Activated CD4-positive, alpha-beta T cell treated with anti-CD3 and anti-CD28 coated beads, Interleukin-2, amount 10 ng/mL, durations not matched to agents 7 days and 5 days (primary cell): ENCODE measurements at regions not wholly inside any gene's neighbourhood (a gene's known extent, or its start where the extent isn't known, plus 50 kb on each side); places are given as distances from the start of the nearest gene placed in this dataset.

Experiments
- CTCF ChIA-PET: fragments of 350-600 bp; sonication (Branson Sonifier 250); formaldehyde crosslinking; loops from one replicate; lab custom pipeline; 2021; ENCODE audit warnings: antibody characterized with exemption; lab: Charles Lee
- POLR2A ChIA-PET: fragments of 350-600 bp; sonication (Branson Sonifier 250); formaldehyde crosslinking; loops from one replicate; lab custom pipeline; 2021; ENCODE audit warnings: antibody characterized with exemption; lab: Charles Lee
- DNase-seq: peaks from one replicate; pipeline ENCODE4 v3.0.0-alpha.2; 2020
- H3K27ac Mint-ChIP-seq: one replicate; pipeline ENCODE4 v1.8.0; 2021; ENCODE audit warnings: mild to moderate bottlenecking, moderate library complexity, mixed read lengths
- H3K27me3 Mint-ChIP-seq: one replicate; pipeline ENCODE4 v1.8.0; 2021; ENCODE audit warnings: mixed read lengths
- H3K36me3 Mint-ChIP-seq: one replicate; pipeline ENCODE4 v1.8.0; 2021; ENCODE audit warnings: low read depth, mixed read lengths
- H3K4me1 Mint-ChIP-seq: one replicate; pipeline ENCODE4 v1.8.0; 2021; ENCODE audit warnings: mixed read lengths
- H3K4me3 Mint-ChIP-seq: one replicate; pipeline ENCODE4 v1.8.0; 2021; ENCODE audit warnings: mild to moderate bottlenecking, moderate library complexity, mixed read lengths
- H3K9me3 Mint-ChIP-seq: one replicate; pipeline ENCODE4 v1.8.0; 2021; ENCODE audit warnings: mixed read lengths

- no peak overlapping the region for H3K4me3 Mint-ChIP-seq
- CTCF ChIA-PET = no interaction called here
- no peaks in the 10 kb centered on the region for H3K4me1 Mint-ChIP-seq
- H3K36me3 Mint-ChIP-seq = no peaks in the 10 kb centered on the region
- H3K9me3 Mint-ChIP-seq = no peaks in the 10 kb centered on the region
- H3K27ac Mint-ChIP-seq = no peak overlapping the region
- H3K27me3 Mint-ChIP-seq = no peaks in the 10 kb centered on the region
- DNase-seq = no peak
- POLR2A ChIA-PET = no interaction called here
These were observed 133.9 kb upstream of the PTPRT start for GRCh38 chr20:43323592-43323991.

- CTCF ChIA-PET = no interaction called here
- Mint-ChIP-seq H3K4me1 (no peaks in the 10 kb centered on the region), H3K36me3 (no peaks in the 10 kb centered on the region), H3K4me3 (no peak overlapping the region), H3K9me3 (no peaks in the 10 kb centered on the region), H3K27ac (no peak overlapping the region), H3K27me3 (no peaks in the 10 kb centered on the region)
- no peak for DNase-seq
- POLR2A ChIA-PET = no interaction called here
These were observed 133.1 kb upstream of the PTPRT start for GRCh38 chr20:43322851-43323250.

- H3K27me3 Mint-ChIP-seq = no peaks in the 10 kb centered on the region
- no peak overlapping the region for H3K4me3 Mint-ChIP-seq
- H3K9me3 Mint-ChIP-seq = no peaks in the 10 kb centered on the region
- DNase-seq = no peak
- no peaks in the 10 kb centered on the region for H3K36me3 Mint-ChIP-seq
- no peak overlapping the region for H3K27ac Mint-ChIP-seq
- POLR2A ChIA-PET = no interaction called here
- CTCF ChIA-PET = no interaction called here
- H3K4me1 Mint-ChIP-seq = no peaks in the 10 kb centered on the region
These were observed 130.8 kb upstream of the PTPRT start for GRCh38 chr20:43320536-43320935.

- no peaks in the 10 kb centered on the region for H3K9me3 Mint-ChIP-seq
- POLR2A ChIA-PET = no interaction called here
These were observed 129.1 kb upstream of the PTPRT start for GRCh38 chr20:43318755-43319297.

GRCh38 chr20:43316271-43316670 lies 126.6 kb upstream of the PTPRT start:
- no peak for DNase-seq
- no peak overlapping the region for H3K4me3 Mint-ChIP-seq
- no peaks in the 10 kb centered on the region for H3K4me1 Mint-ChIP-seq
- H3K27me3 Mint-ChIP-seq = no peaks in the 10 kb centered on the region
- CTCF ChIA-PET = interaction anchor here (0.8 kb wide), 1 partner anchor 17 kb away, joined by 6 read pairs; no protein-coding TSS in a partner anchor
- no peaks in the 10 kb centered on the region for H3K9me3 Mint-ChIP-seq
- H3K27ac Mint-ChIP-seq = no peak overlapping the region
- POLR2A ChIA-PET = no interaction called here
- no peaks in the 10 kb centered on the region for H3K36me3 Mint-ChIP-seq

More at GRCh38 chr20:43318755-43319297, 129.1 kb upstream of the PTPRT start:
- no peak overlapping the region for H3K4me3 Mint-ChIP-seq
- no peak overlapping the region for H3K27ac Mint-ChIP-seq
- no peaks in the 10 kb centered on the region for H3K36me3 Mint-ChIP-seq
- CTCF ChIA-PET = no interaction called here
- no peak for DNase-seq
- H3K4me1 Mint-ChIP-seq = no peaks in the 10 kb centered on the region
- H3K27me3 Mint-ChIP-seq = no peaks in the 10 kb centered on the region

- no peak for DNase-seq
- Mint-ChIP-seq H3K4me1 (no peaks in the 10 kb centered on the region), H3K36me3 (no peaks in the 10 kb centered on the region), H3K27ac (no peak overlapping the region), H3K27me3 (no peaks in the 10 kb centered on the region), H3K4me3 (no peak overlapping the region), H3K9me3 (peaks cover 4% of the 10 kb centered on the region)
- CTCF ChIA-PET = no interaction called here
- POLR2A ChIA-PET = no interaction called here
These were observed 119.6 kb upstream of the PTPRT start for GRCh38 chr20:43309266-43309665.

GRCh38 chr20:43306837-43307236 lies 117.1 kb upstream of the PTPRT start:
- ChIA-PET POLR2A (no interaction called here), CTCF (interaction anchor here (0.6 kb wide), 1 partner anchor 32 kb away, joined by 3 read pairs; no protein-coding TSS in a partner anchor)
- Mint-ChIP-seq H3K4me3 (no peak overlapping the region), H3K36me3 (no peaks in the 10 kb centered on the region), H3K4me1 (no peaks in the 10 kb centered on the region), H3K27ac (no peak overlapping the region), H3K9me3 (peaks cover 4% of the 10 kb centered on the region), H3K27me3 (no peaks in the 10 kb centered on the region)
- no peak for DNase-seq

GRCh38 chr20:43305749-43306148 lies 116.0 kb upstream of the PTPRT start:
- H3K27ac Mint-ChIP-seq = no peak overlapping the region
- H3K27me3 Mint-ChIP-seq = no peaks in the 10 kb centered on the region
- ChIA-PET POLR2A (no interaction called here), CTCF (no interaction called here)
- no peak for DNase-seq
- peaks cover 4% of the 10 kb centered on the region for H3K9me3 Mint-ChIP-seq
- H3K4me3 Mint-ChIP-seq = no peak overlapping the region
- H3K36me3 Mint-ChIP-seq = no peaks in the 10 kb centered on the region
- no peaks in the 10 kb centered on the region for H3K4me1 Mint-ChIP-seq

GRCh38 chr20:43304598-43304997 lies 114.9 kb upstream of the PTPRT start:
- POLR2A ChIA-PET = no interaction called here
- H3K4me3 Mint-ChIP-seq = no peak overlapping the region
- no peak for DNase-seq
- no peaks in the 10 kb centered on the region for H3K36me3 Mint-ChIP-seq
- no peaks in the 10 kb centered on the region for H3K27me3 Mint-ChIP-seq
- no peaks in the 10 kb centered on the region for H3K4me1 Mint-ChIP-seq
- CTCF ChIA-PET = no interaction called here
- H3K9me3 Mint-ChIP-seq = peaks cover 4% of the 10 kb centered on the region
- no peak overlapping the region for H3K27ac Mint-ChIP-seq

GRCh38 chr20:43302936-43303335 lies 113.2 kb upstream of the PTPRT start:
- Mint-ChIP-seq H3K9me3 (no peaks in the 10 kb centered on the region), H3K27ac (no peak overlapping the region), H3K4me3 (no peak overlapping the region), H3K36me3 (no peaks in the 10 kb centered on the region), H3K27me3 (no peaks in the 10 kb centered on the region), H3K4me1 (no peaks in the 10 kb centered on the region)
- no peak for DNase-seq
- ChIA-PET CTCF (no interaction called here), POLR2A (no interaction called here)

GRCh38 chr20:43300901-43301300 lies 111.2 kb upstream of the PTPRT start:
- DNase-seq = no peak
- Mint-ChIP-seq H3K27ac (no peak overlapping the region), H3K9me3 (peaks cover 2% of the 10 kb centered on the region), H3K4me1 (no peaks in the 10 kb centered on the region), H3K36me3 (no peaks in the 10 kb centered on the region), H3K4me3 (no peak overlapping the region), H3K27me3 (no peaks in the 10 kb centered on the region)
- CTCF ChIA-PET = no interaction called here
- POLR2A ChIA-PET = no interaction called here

GRCh38 chr20:43295781-43296180 lies 106.1 kb upstream of the PTPRT start:
- no peak overlapping the region for H3K4me3 Mint-ChIP-seq
- H3K4me1 Mint-ChIP-seq = no peaks in the 10 kb centered on the region
- POLR2A ChIA-PET = no interaction called here
- H3K27ac Mint-ChIP-seq = no peak overlapping the region
- no peak for DNase-seq
- no peaks in the 10 kb centered on the region for H3K36me3 Mint-ChIP-seq
- H3K9me3 Mint-ChIP-seq = peaks cover 7% of the 10 kb centered on the region
- CTCF ChIA-PET = no interaction called here
- no peaks in the 10 kb centered on the region for H3K27me3 Mint-ChIP-seq

GRCh38 chr20:43295263-43295662 lies 105.6 kb upstream of the PTPRT start:
- DNase-seq = no peak
- Mint-ChIP-seq H3K4me1 (no peaks in the 10 kb centered on the region), H3K4me3 (no peak overlapping the region), H3K9me3 (peaks cover 7% of the 10 kb centered on the region), H3K27ac (no peak overlapping the region), H3K36me3 (no peaks in the 10 kb centered on the region), H3K27me3 (no peaks in the 10 kb centered on the region)
- ChIA-PET CTCF (interaction anchor here (0.6 kb wide), 2 partner anchors 35 to 1230 kb away, joined by 3 read pairs; no protein-coding TSS in a partner anchor), POLR2A (no interaction called here)

- no peak for DNase-seq
- Mint-ChIP-seq H3K4me3 (no peak overlapping the region), H3K9me3 (peaks cover 7% of the 10 kb centered on the region), H3K4me1 (no peaks in the 10 kb centered on the region), H3K27ac (no peak overlapping the region), H3K36me3 (no peaks in the 10 kb centered on the region), H3K27me3 (no peaks in the 10 kb centered on the region)
- ChIA-PET POLR2A (no interaction called here), CTCF (no interaction called here)
These were observed 104.3 kb upstream of the PTPRT start for GRCh38 chr20:43294031-43294430.
